NCI-H82 (cell line): ENCODE measurements at regions not wholly inside any gene's neighbourhood (a gene's known extent, or its start where the extent isn't known, plus 50 kb on each side); places are given as distances from the start of the nearest gene placed in this dataset.
"Not testable (repeated sequence)": the region's sequence is repeated elsewhere in the genome, so short reads cannot be mapped to it uniquely, and the experiment has no call there.

Experiments
- DNase-seq: peaks from one replicate; lab custom pipeline; 2025; lab: John Stamatoyannopoulos, UW

GRCh38 chr10:128178302-128178958, 52.2 kb upstream of the MKI67 start:
- DNase-seq, result peak; percentile 51

- no peak for DNase-seq
These were observed 54.6 kb upstream of the MKI67 start for GRCh38 chr10:128180843-128181242.

- no peak for DNase-seq
These were observed 59.4 kb upstream of the MKI67 start for GRCh38 chr10:128185627-128186026.

GRCh38 chr10:128186959-128187787, 61.0 kb upstream of the MKI67 start:
- DNase-seq, result no peak

GRCh38 chr10:128187788-128188185, 61.6 kb upstream of the MKI67 start:
- DNase-seq, result no peak

- DNase-seq, result no peak
These were observed 63.0 kb upstream of the MKI67 start for GRCh38 chr10:128189176-128189575.

- DNase-seq, result no peak
These were observed 65.6 kb upstream of the MKI67 start for GRCh38 chr10:128191847-128192246.

GRCh38 chr10:128201826-128202225, 75.6 kb upstream of the MKI67 start:
- DNase-seq, result not testable (repeated sequence)

- DNase-seq, result no peak
These were observed 76.8 kb upstream of the MKI67 start for GRCh38 chr10:128203028-128203427.

GRCh38 chr10:128205591-128205990, 79.4 kb upstream of the MKI67 start:
- not testable (repeated sequence) for DNase-seq

GRCh38 chr10:128206676-128207075, 80.5 kb upstream of the MKI67 start:
- DNase-seq, result no peak

GRCh38 chr10:128209862-128210214, 83.6 kb upstream of the MKI67 start:
- no peak for DNase-seq

GRCh38 chr10:128210215-128211063, 84.2 kb upstream of the MKI67 start:
- DNase-seq, result peak; percentile 8

- no peak for DNase-seq
These were observed 84.9 kb upstream of the MKI67 start for GRCh38 chr10:128211064-128211504.

- DNase-seq, result peak; percentile 81
These were observed 85.9 kb upstream of the MKI67 start for GRCh38 chr10:128211953-128212727.

GRCh38 chr10:128213156-128213555, 86.9 kb upstream of the MKI67 start:
- no peak for DNase-seq

GRCh38 chr10:128215733-128216132, 89.5 kb upstream of the MKI67 start:
- no peak for DNase-seq

- DNase-seq, result no peak
These were observed 90.9 kb upstream of the MKI67 start for GRCh38 chr10:128217136-128217535.

GRCh38 chr10:128218161-128218560, 91.9 kb upstream of the MKI67 start:
- DNase-seq, result no peak

- no peak for DNase-seq
These were observed 93.1 kb upstream of the MKI67 start for GRCh38 chr10:128219295-128219694.

- no peak for DNase-seq
These were observed 93.8 kb upstream of the MKI67 start for GRCh38 chr10:128220021-128220420.

- DNase-seq, result no peak
These were observed 94.9 kb upstream of the MKI67 start for GRCh38 chr10:128221117-128221516.
